IMR-90 (cell line): ENCODE measurements at regions not wholly inside any gene's neighbourhood (a gene's known extent, or its start where the extent isn't known, plus 50 kb on each side); places are given as distances from the start of the nearest gene placed in this dataset.

Source experiments
- ATAC-seq: fragments of 200-7000 bp; cut with Tn5 transposase; 2 replicates; pipeline ENCODE4 v1.9.1; 2020; ENCODE audit warnings: low read depth, mild to moderate bottlenecking, moderate library complexity
- BruUV-seq: library from RNA; stranded (reverse); fragments of 400-500 nt; replicated peaks from 2 replicates; lab custom pipeline; 2021; lab: Mats Ljungman, UMichigan
- CTCF ChIA-PET: fragments of 300-600 bp; formaldehyde crosslinking; extraction: SDS; loops from one replicate; lab custom pipeline; 2021; ENCODE audit warnings: antibody characterized with exemption; lab: Yijun Ruan, JAX
- POLR2A ChIA-PET: fragments of 300-600 bp; sonication (Branson Sonifier 250); formaldehyde crosslinking; loops from one replicate; lab custom pipeline; 2022; ENCODE audit warnings: antibody characterized with exemption; ENCODE audit not compliant: unreplicated experiment; lab: Charles Lee
- DNase-seq: peaks from one replicate; pipeline ENCODE4 v3.0.0; 2013
- H2AFZ ChIP-seq: replicated peaks from 2 replicates; pipeline ENCODE3; 2013; ENCODE audit warnings: low read length, mild to moderate bottlenecking; ENCODE audit not compliant: poor library complexity
- H2AK5ac ChIP-seq: 2 replicates; pipeline ENCODE4 v1.6.1; 2013; ENCODE audit warnings: low read depth, low read length, inconsistent platforms
- H2AK9ac ChIP-seq: replicated peaks from 2 replicates; pipeline ENCODE3; 2013; ENCODE audit warnings: mild to moderate bottlenecking, low read depth, low read length, moderate library complexity; ENCODE audit not compliant: poor library complexity
- H2BK120ac ChIP-seq: 2 replicates; pipeline ENCODE4 v1.6.1; 2013; ENCODE audit warnings: low read depth, low read length, inconsistent platforms
- H2BK15ac ChIP-seq: 3 replicates; pipeline ENCODE4 v1.6.1; 2013; ENCODE audit warnings: low read depth, low read length, inconsistent platforms
- H2BK20ac ChIP-seq: 2 replicates; pipeline ENCODE4 v1.6.1; 2013; ENCODE audit warnings: low read depth, mild to moderate bottlenecking, inconsistent platforms, low read length, moderate library complexity
- H2BK5ac ChIP-seq: 2 replicates; pipeline ENCODE4 v1.6.1; 2013; ENCODE audit warnings: mild to moderate bottlenecking, low read depth, low read length, inconsistent platforms; ENCODE audit not compliant: poor library complexity, severe bottlenecking
- H3K14ac ChIP-seq: replicated peaks from 2 replicates; pipeline ENCODE4 v1.6.1; 2013; ENCODE audit warnings: low read depth, low read length, inconsistent platforms
- H3K18ac ChIP-seq: 2 replicates; pipeline ENCODE4 v1.6.1; 2013; ENCODE audit warnings: low read depth, low read length, control low read depth
- H3K23ac ChIP-seq: 2 replicates; pipeline ENCODE4 v1.6.1; 2013; ENCODE audit warnings: low read depth, low read length, inconsistent platforms
- H3K27ac ChIP-seq: 2 replicates; pipeline ENCODE4 v1.5.1; 2013; ENCODE audit warnings: mild to moderate bottlenecking, control low read depth, low read length; ENCODE audit not compliant: insufficient read depth
- H3K27me3 ChIP-seq: 2 replicates; pipeline ENCODE4 v1.6.1; 2013; ENCODE audit warnings: low read length; ENCODE audit not compliant: control insufficient read depth, insufficient read depth
- H3K36me3 ChIP-seq: 2 replicates; pipeline ENCODE4 v1.6.1; 2013; ENCODE audit warnings: low read length, mixed read lengths; ENCODE audit not compliant: control insufficient read depth, insufficient read depth
- H3K4ac ChIP-seq: 2 replicates; pipeline ENCODE4 v1.6.1; 2013; ENCODE audit warnings: low read depth, low read length, inconsistent platforms
- H3K4me1 ChIP-seq: 2 replicates; pipeline ENCODE4 v1.6.1; 2013; ENCODE audit warnings: low read length, mixed read lengths; ENCODE audit not compliant: control insufficient read depth, insufficient read depth
- H3K4me2 ChIP-seq: 2 replicates; pipeline ENCODE4 v1.6.1; 2013; ENCODE audit warnings: low read depth, mild to moderate bottlenecking, control low read depth, low read length, moderate library complexity
- H3K4me3 ChIP-seq: 2 replicates; pipeline ENCODE4 v1.5.1; 2013; ENCODE audit warnings: low read depth, mild to moderate bottlenecking, control low read depth, low read length, moderate library complexity; ENCODE audit not compliant: insufficient read depth
- H3K56ac ChIP-seq: 2 replicates; pipeline ENCODE4 v1.6.1; 2013; ENCODE audit warnings: low read length, inconsistent platforms; ENCODE audit not compliant: insufficient read depth; ENCODE audit errors: extremely low read depth
- H3K79me1 ChIP-seq, 2 experiments: 2 replicates each; pipeline ENCODE4 v1.6.1; 2013; ENCODE audit warnings: low read length in 2 of 2, inconsistent platforms in 1 of 2, low read depth in 1 of 2
- H3K9ac ChIP-seq: 2 replicates; pipeline ENCODE4 v1.6.1; 2013; ENCODE audit warnings: low read depth, low read length, control low read depth
- H3K9me1 ChIP-seq: 2 replicates; pipeline ENCODE4 v1.6.1; 2013; ENCODE audit warnings: low read length, inconsistent platforms; ENCODE audit not compliant: insufficient read depth
- H3K9me3 ChIP-seq: 2 replicates; pipeline ENCODE4 v1.6.1; 2013; ENCODE audit warnings: low read length; ENCODE audit not compliant: control insufficient read depth, insufficient read depth
- H4K20me1 ChIP-seq: 2 replicates; pipeline ENCODE4 v1.6.1; 2013; ENCODE audit warnings: low read length, inconsistent platforms; ENCODE audit not compliant: insufficient read depth
- H4K5ac ChIP-seq: 2 replicates; pipeline ENCODE4 v1.6.1; 2013; ENCODE audit warnings: mild to moderate bottlenecking, low read depth, low read length, control low read depth
- H4K8ac ChIP-seq, 2 experiments: 2 replicates each; pipeline ENCODE4 v1.6.1; 2013; ENCODE audit warnings: low read depth in 2 of 2, low read length in 2 of 2, control low read depth in 1 of 2, inconsistent platforms in 1 of 2
- H4K91ac ChIP-seq: 2 replicates; pipeline ENCODE4 v1.6.1; 2013; ENCODE audit warnings: low read depth, low read length, inconsistent platforms; ENCODE audit not compliant: insufficient read depth
- CEBPB ChIP-seq: IDR thresholded peaks from 2 replicates; pipeline ENCODE4 v1.6.1; 2012; ENCODE audit warnings: low read depth, low read length, improper control_type of control experiment
- MAZ ChIP-seq: IDR thresholded peaks from 2 replicates; pipeline ENCODE4 v1.6.1; 2012; ENCODE audit warnings: low read depth, mild to moderate bottlenecking, low read length, improper control_type of control experiment, moderate library complexity, borderline replicate concordance
- RAD21 ChIP-seq: IDR thresholded peaks from 2 replicates; pipeline ENCODE4 v1.6.1; 2012; ENCODE audit warnings: low read length, improper control_type of control experiment
- WGBS, 2 experiments: methylation state at CpG; one replicate each; pipeline versions ENCODE4 v1.1.5 to v1.1.7; 2013; ENCODE audit warnings: missing lambda C conversion rate in 2 of 2; ENCODE audit not compliant: insufficient read length in 1 of 2; ENCODE audit errors: extremely low coverage in 2 of 2; 5-methylcytosine and 5-hydroxymethylcytosine counted together
- dilution Hi-C: fragments of 300-500 bp; cut with HindIII; formaldehyde crosslinking; loops from one replicate; pipeline ENCODE4 v1.14.3; 2018; ENCODE audit warnings: low sequenced_read_pairs; ENCODE audit not compliant: unreplicated experiment
- in situ Hi-C: fragments of 300-500 bp; cut with MboI; formaldehyde crosslinking; loops from 3 replicates; pipeline ENCODE4 v1.14.3; 2019; ENCODE audit warnings: low sequenced_read_pairs, inconsistent platforms, mixed read lengths
- intact Hi-C: fragments of 100-400 bp; cut with micrococcal nuclease; formaldehyde crosslinking; loops from 2 replicates; pipeline ENCODE4 v1.10.0; 2022

- H2BK20ac ChIP-seq, result no peak overlapping the region
Measured at GRCh38 chr15:26442680-26443079, 330.2 kb downstream of the GABRB3 start.

More at GRCh38 chr15:26442680-26443079, 330.2 kb downstream of the GABRB3 start:
- in situ Hi-C loops (no loop called here), dilution Hi-C loops (no loop called here), intact Hi-C loops (no loop called here)
- H3K36me3 ChIP-seq, result no peaks in the 10 kb centered on the region
- no peak for DNase-seq
- no peak overlapping the region for H4K5ac ChIP-seq
- H4K20me1 ChIP-seq, result no peaks in the 10 kb centered on the region
- H3K4me3 ChIP-seq, result no peak overlapping the region
- no peak overlapping the region for H2AFZ ChIP-seq
- H3K79me1 ChIP-seq, result no peaks in the 10 kb centered on the region
- no peak overlapping the region for H3K14ac ChIP-seq
- H3K23ac ChIP-seq, result no peak overlapping the region
- H3K27ac ChIP-seq, result no peak overlapping the region
- H2BK5ac ChIP-seq, result no peak overlapping the region
- BruUV-seq, result no TSS peak
- no peak overlapping the region for H2BK15ac ChIP-seq
- ATAC-seq, result no peak
- ChIA-PET POLR2A (no interaction called here), CTCF (no interaction called here)
- WGBS, 2 experiments, result 67% methylated on average over 1 of the region's 5 CpGs; no CpG with 5 or more reads in 1 of the 2 experiments
- peaks cover 13% of the 10 kb centered on the region for H3K9me3 ChIP-seq
- H2AK5ac ChIP-seq, result no peak overlapping the region
- H3K9me1 ChIP-seq, result no peaks in the 10 kb centered on the region
- no peak overlapping the region for H3K18ac ChIP-seq
- H2BK120ac ChIP-seq, result no peak overlapping the region
- no peak overlapping the region for H3K4me2 ChIP-seq
- no peak overlapping the region for H3K4ac ChIP-seq
- H4K91ac ChIP-seq, result no peak overlapping the region
- H2AK9ac ChIP-seq, result no peak overlapping the region
- no peak overlapping the region for H4K8ac ChIP-seq
- TF ChIP-seq RAD21 (no peak), CEBPB (no peak), MAZ (no peak)
- no peaks in the 10 kb centered on the region for H3K4me1 ChIP-seq
- H3K27me3 ChIP-seq, result no peaks in the 10 kb centered on the region
- no peak overlapping the region for H3K56ac ChIP-seq
- H3K9ac ChIP-seq, result no peak overlapping the region
